ENCODE measurements at regions not wholly inside any gene's neighbourhood (a gene's known extent, or its start where the extent isn't known, plus 50 kb on each side); places are given as distances from the start of the nearest gene placed in this dataset.

DNA sequence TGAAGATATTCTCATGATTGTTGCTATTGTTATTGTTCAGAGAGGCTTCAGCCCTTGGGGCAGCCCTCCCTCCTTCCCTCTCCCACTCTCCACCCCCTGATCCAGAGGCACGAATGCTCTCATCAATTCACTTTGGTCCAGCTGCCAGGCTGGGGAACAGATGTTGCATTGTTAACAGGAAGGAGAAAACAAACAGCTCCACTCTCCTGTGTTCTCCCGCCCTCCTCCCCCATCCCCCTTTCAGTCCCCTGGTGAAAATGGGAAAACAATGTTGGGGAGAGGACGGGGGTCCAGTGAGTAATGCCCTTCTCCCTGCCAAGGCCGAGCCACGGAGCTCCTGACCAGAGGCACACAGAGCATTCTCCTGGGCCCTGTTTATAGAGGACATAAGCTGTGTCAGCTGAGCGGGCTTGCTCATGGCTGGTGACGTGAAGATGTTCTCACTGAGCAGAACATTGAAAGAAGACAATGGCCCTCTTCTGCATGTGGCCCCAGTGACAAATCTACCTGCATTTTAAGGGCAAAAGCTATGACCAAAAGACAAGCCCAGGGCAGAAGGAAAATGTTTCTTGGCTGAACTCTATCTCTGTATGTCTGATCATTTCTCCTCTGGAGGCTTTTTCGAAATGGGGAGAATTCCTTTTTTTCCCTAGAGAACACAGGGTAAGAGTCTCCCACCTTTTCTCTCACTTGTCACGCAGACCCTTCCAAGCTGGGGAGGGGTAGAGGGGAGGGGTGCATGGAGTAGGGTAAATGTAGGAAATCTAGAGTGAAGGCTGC is 111.7 kb downstream of the GLUL start:
- Histone ChIP-seq H2AFZ (ENCODE audit: low read depth, low read length) (peak overlapping the region; percentile 22), H3K4me3 (no peak overlapping the region), H3K36me3 (ENCODE audit: control insufficient read depth, insufficient read depth, low read length) (no peaks in the 10 kb centered on the region), H4K20me1 (replicated peaks; ENCODE audit: control insufficient read depth, insufficient read depth, low read length) (no peaks in the 10 kb centered on the region), H3K9me3 (replicated peaks; ENCODE audit: control insufficient read depth, insufficient read depth, low read depth, low read length) (no peaks in the 10 kb centered on the region), H3K9me1 (ENCODE audit: control insufficient read depth, insufficient read depth, low read length) (no peaks in the 10 kb centered on the region), H3K27me3 (ENCODE audit: control insufficient read depth in 2 of 2, insufficient read depth in 2 of 2, low read length in 2 of 2) (no peaks in the 10 kb centered on the region), H3K27ac (ENCODE audit: extremely low read depth, low read depth, low read length) (no peak overlapping the region), H3K79me2 (ENCODE audit: control insufficient read depth, insufficient read depth, low read length) (no peaks in the 10 kb centered on the region), H3K4me1 (replicated peaks in 1 of 2; ENCODE audit: control insufficient read depth in 2 of 2, insufficient read depth in 2 of 2, low read length in 2 of 2) (peaks cover 3% of the 10 kb centered on the region in 2 experiments; a peak in 3 of 5 replicates), H3K4me2 (ENCODE audit: insufficient read depth, low read length) (no peak overlapping the region), H3K9ac (ENCODE audit: insufficient read depth in 1 of 2, low read depth in 2 of 2, low read length in 2 of 2) (peak overlapping the region in 1 of 2 experiments; percentile 41; a peak in 1 of 4 replicates)
- WGBS (ENCODE audit: insufficient coverage, low coverage, missing lambda C conversion rate): 47% methylated on average over 8 of the region's 9 CpGs
- ATAC-seq: peak; percentile 24; the same call in 2 of the 3 replicates
- ChIA-PET POLR2A (interaction anchor here (0.6 to 3.2 kb wide), 9 partner anchors 9 to 111 kb away, joined by 3 to 25 read pairs (median 6); partner anchors contain the start of gene GLUL), CTCF (ENCODE audit: low intra/inter-chr PET ratio) (no interaction called here)
- no TSS peak for BruUV-seq (replicated peaks)
- DNase-seq (ENCODE audit: extremely low read depth in 1 of 4, low spot score in 3 of 4): no peak
- in situ Hi-C loops (cut with MboI): no loop called here
- intact Hi-C loops (cut with micrococcal nuclease): no loop called here
- TF ChIP-seq SRSF7 (optimal IDR thresholded peaks at IDR 0.05; ENCODE audit: low read depth, low read length): no peak
- TF ChIP-seq, protein P1, sequence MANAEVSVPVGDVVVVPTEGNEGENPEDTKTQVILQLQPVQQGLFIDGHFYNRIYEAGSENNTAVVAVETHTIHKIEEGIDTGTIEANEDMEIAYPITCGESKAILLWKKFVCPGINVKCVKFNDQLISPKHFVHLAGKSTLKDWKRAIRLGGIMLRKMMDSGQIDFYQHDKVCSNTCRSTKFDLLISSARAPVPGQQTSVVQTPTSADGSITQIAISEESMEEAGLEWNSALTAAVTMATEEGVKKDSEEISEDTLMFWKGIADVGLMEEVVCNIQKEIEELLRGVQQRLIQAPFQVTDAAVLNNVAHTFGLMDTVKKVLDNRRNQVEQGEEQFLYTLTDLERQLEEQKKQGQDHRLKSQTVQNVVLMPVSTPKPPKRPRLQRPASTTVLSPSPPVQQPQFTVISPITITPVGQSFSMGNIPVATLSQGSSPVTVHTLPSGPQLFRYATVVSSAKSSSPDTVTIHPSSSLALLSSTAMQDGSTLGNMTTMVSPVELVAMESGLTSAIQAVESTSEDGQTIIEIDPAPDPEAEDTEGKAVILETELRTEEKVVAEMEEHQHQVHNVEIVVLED (CRISPR knock-in tag; IDR thresholded peaks at IDR 0.05): no peak
- no peak for TF ChIP-seq SNRNP70 (optimal IDR thresholded peaks at IDR 0.05; ENCODE audit: low read depth, low read length)
- TF ChIP-seq, protein P2, sequence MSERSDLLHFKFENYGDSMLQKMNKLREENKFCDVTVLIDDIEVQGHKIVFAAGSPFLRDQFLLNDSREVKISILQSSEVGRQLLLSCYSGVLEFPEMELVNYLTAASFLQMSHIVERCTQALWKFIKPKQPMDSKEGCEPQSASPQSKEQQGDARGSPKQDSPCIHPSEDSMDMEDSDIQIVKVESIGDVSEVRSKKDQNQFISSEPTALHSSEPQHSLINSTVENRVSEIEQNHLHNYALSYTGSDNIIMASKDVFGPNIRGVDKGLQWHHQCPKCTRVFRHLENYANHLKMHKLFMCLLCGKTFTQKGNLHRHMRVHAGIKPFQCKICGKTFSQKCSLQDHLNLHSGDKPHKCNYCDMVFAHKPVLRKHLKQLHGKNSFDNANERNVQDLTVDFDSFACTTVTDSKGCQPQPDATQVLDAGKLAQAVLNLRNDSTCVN (CRISPR knock-in tag; IDR thresholded peaks at IDR 0.05): no peak
- no peak for TF ChIP-seq POLR2AphosphoS5 (IDR thresholded peaks at IDR 0.05; ENCODE audit: control insufficient read depth, insufficient read depth, low read depth, low read length)
- no peak for TF ChIP-seq CBX3 (IDR thresholded peaks at IDR 0.05; ENCODE audit: borderline replicate concordance in 1 of 2, low read length in 2 of 2)
- no peak for TF ChIP-seq CAMTA2 (CRISPR knock-in tag; conservative IDR thresholded peaks at IDR 0.05)
- FAIRE-seq: no peak

All from K562 (cell line).